Peyer's patch (tissue), 4 donors: ENCODE measurements at regions not wholly inside any gene's neighbourhood (a gene's known extent, or its start where the extent isn't known, plus 50 kb on each side); places are given as distances from the start of the nearest gene placed in this dataset.

ENCODE experiments used
- DNase-seq, 3 donors: peaks; one replicate each; pipeline ENCODE4 v3.0.0-alpha.2; 2017 to 2019
- H3K27ac ChIP-seq, 4 donors: fragments of 200-600 bp; sonication (generic); one replicate each; pipeline ENCODE4 v1.5.1; 2016 to 2019
- H3K27me3 ChIP-seq, 2 donors: fragments of 200-600 bp; sonication (generic); one replicate each; pipeline ENCODE4 v1.5.1; 2019
- H3K36me3 ChIP-seq, 3 donors: fragments of 200-600 bp; sonication (generic); one replicate each; pipeline ENCODE4 v1.5.1; 2016 to 2019
- H3K4me1 ChIP-seq, 4 donors: fragments of 200-600 bp; sonication (generic); one replicate each; pipeline ENCODE4 v1.5.1; 2016 to 2019
- H3K4me3 ChIP-seq, 4 donors: fragments of 200-600 bp; sonication (generic); 1 replicate in 3 of 4; 2 replicates in 1 of 4; pipeline ENCODE4 v1.5.1; 2016 to 2019; ENCODE audit warnings: mild to moderate bottlenecking in 1 of 4
- H3K9me3 ChIP-seq, 4 donors: fragments of 200-600 bp; sonication (generic); one replicate each; pipeline ENCODE4 v1.5.1; 2016 to 2019; ENCODE audit warnings: mild to moderate bottlenecking in 1 of 4
- POLR2A ChIP-seq, 2 donors: fragments of 450-650 bp; IDR thresholded peaks; one replicate each; pipeline ENCODE4 v1.5.1; 2017; ENCODE audit warnings: antibody characterized with exemption in 2 of 2, mild to moderate bottlenecking in 2 of 2, moderate library complexity in 2 of 2
- TF ChIP-seq, protein P1 (sequence below), 6 experiments: fragments of 450-650 bp in 4 of 6; fragments of 200-600 bp in 2 of 6; sonication (generic) in 1 of 6; IDR thresholded peaks; one replicate each; pipeline ENCODE4 v1.5.1; 2017 to 2019; ENCODE audit warnings: antibody characterized with exemption in 6 of 6, mild to moderate bottlenecking in 3 of 6, moderate library complexity in 1 of 6

DNA sequence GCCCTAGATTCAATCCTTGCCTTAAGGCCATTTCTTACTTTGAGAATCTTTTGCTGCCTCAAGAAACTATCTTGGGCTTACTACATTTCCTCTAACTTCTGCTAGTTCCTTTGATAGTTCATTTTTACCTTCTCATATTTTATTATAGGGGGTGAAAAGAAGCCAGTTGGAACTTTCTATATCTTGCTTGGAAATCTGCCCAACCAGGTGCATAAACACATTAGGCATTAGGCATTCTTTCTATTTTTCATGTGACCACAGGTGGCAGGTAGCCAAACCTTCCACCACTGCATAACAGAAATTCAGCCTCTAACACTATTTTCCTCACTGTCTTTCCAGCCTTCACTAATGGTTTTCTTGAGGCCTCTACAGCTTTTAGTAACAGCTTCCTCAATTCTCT lies 300.0 kb upstream of the SP8 start:
- Histone ChIP-seq H3K27ac (no peak overlapping the region), H3K36me3 (no peaks in the 10 kb centered on the region), H3K4me3 (no peak overlapping the region), H3K4me1 (no peaks in the 10 kb centered on the region), H3K9me3 (no peaks in the 10 kb centered on the region), H3K27me3 (no peaks in the 10 kb centered on the region)
- no peak for DNase-seq
- TF ChIP-seq, protein P1, sequence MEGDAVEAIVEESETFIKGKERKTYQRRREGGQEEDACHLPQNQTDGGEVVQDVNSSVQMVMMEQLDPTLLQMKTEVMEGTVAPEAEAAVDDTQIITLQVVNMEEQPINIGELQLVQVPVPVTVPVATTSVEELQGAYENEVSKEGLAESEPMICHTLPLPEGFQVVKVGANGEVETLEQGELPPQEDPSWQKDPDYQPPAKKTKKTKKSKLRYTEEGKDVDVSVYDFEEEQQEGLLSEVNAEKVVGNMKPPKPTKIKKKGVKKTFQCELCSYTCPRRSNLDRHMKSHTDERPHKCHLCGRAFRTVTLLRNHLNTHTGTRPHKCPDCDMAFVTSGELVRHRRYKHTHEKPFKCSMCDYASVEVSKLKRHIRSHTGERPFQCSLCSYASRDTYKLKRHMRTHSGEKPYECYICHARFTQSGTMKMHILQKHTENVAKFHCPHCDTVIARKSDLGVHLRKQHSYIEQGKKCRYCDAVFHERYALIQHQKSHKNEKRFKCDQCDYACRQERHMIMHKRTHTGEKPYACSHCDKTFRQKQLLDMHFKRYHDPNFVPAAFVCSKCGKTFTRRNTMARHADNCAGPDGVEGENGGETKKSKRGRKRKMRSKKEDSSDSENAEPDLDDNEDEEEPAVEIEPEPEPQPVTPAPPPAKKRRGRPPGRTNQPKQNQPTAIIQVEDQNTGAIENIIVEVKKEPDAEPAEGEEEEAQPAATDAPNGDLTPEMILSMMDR (IDR thresholded peaks at IDR 0.05) = no peak
- no peak for TF ChIP-seq POLR2A (IDR thresholded peaks at IDR 0.05)

DNA sequence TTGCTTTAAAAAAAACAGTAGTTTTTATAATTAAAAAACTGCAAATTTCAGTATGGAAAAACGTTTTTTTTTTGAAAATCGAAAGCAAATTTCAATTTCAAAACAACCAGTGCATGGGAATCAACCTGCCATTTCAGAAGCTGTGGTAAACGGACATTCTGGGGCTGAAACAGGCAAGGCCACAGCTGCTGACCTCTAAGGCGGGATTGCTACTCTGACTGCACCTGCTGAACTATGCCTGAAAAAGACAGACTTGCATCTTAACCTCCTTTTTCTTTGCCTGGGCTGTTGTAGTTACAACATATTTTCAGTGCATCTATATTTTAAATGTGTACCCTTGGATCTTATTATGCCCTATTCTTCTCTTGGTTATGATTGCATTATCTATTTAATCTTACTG lies 303.0 kb upstream of the SP8 start:
- Histone ChIP-seq H3K27me3 (no peaks in the 10 kb centered on the region), H3K36me3 (no peaks in the 10 kb centered on the region), H3K4me1 (no peaks in the 10 kb centered on the region), H3K27ac (no peak overlapping the region), H3K9me3 (no peaks in the 10 kb centered on the region), H3K4me3 (no peak overlapping the region)
- TF ChIP-seq, protein P1 (IDR thresholded peaks at IDR 0.05) = no peak
- no peak for TF ChIP-seq POLR2A (IDR thresholded peaks at IDR 0.05)
- DNase-seq = no peak

DNA sequence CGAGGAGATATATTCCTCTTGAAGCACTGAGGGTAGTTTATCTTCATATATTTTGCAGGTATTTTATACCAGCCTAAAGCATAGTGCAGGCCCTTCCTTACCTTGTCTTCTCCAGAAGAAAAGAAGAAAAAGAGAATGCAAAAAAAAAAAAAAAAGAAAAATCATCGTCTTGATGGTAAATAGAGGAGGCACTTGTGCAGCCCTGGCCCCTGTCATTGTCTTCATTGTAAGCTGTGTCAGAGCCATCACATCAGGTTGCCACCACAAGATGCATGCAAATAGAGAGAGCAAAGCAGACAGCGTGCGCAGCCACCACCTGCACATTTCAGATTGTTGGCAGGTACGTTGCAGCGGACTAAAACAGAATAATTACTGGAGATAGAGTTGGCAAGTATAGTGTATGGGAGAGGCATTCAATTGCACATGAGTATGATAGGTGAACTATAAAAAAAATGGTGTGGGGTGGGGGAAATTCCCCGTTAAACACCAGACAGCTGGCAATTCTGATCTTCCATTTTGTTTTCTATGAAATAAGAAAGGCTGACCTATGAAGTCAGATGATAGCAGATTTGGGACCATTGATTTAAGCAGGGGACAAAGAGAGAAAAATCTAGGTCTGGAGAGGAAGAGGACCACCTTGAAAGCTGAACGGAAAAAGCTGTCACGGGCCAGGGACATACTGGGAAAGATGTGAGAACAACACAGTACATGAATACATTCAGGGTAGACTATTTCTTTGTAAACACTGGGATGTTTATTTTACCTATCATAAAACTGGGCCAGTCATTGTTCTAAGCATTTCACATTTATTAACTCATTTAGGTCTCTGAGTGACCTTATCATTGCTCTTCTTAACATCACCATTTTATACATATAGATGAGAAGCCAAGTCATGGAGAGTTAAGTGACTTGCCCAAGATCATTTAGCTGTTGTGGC lies 306.3 kb upstream of the SP8 start:
- no peaks in the 10 kb centered on the region for H3K4me1 ChIP-seq
- no peaks in the 10 kb centered on the region for H3K9me3 ChIP-seq
- no peak overlapping the region for H3K4me3 ChIP-seq
- no peak for TF ChIP-seq POLR2A (IDR thresholded peaks at IDR 0.05)
- TF ChIP-seq, protein P1 (IDR thresholded peaks at IDR 0.05) = no peak
- DNase-seq = no peak
- no peak overlapping the region for H3K27ac ChIP-seq
- H3K27me3 ChIP-seq = no peaks in the 10 kb centered on the region
- H3K36me3 ChIP-seq = no peaks in the 10 kb centered on the region

DNA sequence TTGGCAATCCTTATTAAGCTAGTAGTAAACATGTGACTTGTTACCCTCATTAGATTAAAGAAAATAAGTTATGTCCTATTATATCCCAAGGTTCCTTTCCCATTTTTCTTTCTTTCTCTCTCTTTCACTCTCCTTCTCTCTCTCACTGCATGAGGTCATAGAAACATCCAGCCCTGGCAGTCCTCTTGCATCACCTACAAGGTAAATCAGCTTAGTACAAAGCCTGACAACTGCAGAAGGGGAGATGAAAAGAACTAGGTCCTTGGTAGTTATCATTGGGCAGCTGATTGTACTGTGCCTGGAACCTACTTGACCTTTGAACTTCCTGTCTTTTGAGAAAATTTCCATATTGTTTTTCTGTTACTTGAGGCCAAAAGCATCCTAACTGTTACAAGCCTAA lies 307.9 kb upstream of the SP8 start:
- Histone ChIP-seq H3K4me3 (no peak overlapping the region), H3K36me3 (no peaks in the 10 kb centered on the region), H3K27ac (no peak overlapping the region), H3K27me3 (no peaks in the 10 kb centered on the region), H3K9me3 (no peaks in the 10 kb centered on the region), H3K4me1 (no peaks in the 10 kb centered on the region)
- DNase-seq = no peak
- TF ChIP-seq, protein P1 (IDR thresholded peaks at IDR 0.05) = no peak

DNA sequence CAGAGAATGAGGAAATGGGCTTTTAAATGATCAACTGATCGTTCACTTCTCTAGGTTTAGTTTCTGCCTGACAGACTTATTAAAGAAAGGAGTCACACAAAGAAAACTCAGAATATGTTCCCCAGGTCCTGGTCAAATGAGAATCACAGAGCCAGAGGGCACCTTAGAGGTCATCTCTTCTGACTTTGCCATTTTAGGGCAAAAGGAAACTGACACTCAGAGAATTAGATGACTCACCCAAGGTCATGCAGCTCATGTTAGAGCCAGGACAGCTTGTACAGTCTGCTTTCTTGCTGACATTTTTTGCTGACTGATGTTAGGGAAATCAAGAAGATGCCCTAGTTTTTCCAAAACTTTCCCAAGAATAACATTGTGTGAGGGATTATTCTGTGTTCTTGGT lies 312.7 kb upstream of the SP8 start:
- Histone ChIP-seq H3K4me1 (peaks cover 0 to 12% (median 0%) of the 10 kb centered on the region in 4 donors), H3K27me3 (no peaks in the 10 kb centered on the region), H3K27ac (no peak overlapping the region), H3K9me3 (no peaks in the 10 kb centered on the region), H3K36me3 (no peaks in the 10 kb centered on the region), H3K4me3 (no peak overlapping the region)
- no peak for TF ChIP-seq POLR2A (IDR thresholded peaks at IDR 0.05)
- TF ChIP-seq, protein P1 (IDR thresholded peaks at IDR 0.05) = no peak
- DNase-seq = no peak
